Motor neuron (in vitro differentiated cells): ENCODE measurements at regions not wholly inside any gene's neighbourhood (a gene's known extent, or its start where the extent isn't known, plus 50 kb on each side); places are given as distances from the start of the nearest gene placed in this dataset.

Experiments
- ATAC-seq, 8 experiments: fragments of 200-7000 bp; cut with Tn5 transposase; replicated peaks in 6 of 8; 2 replicates each; pipeline ENCODE4 v1.8.0; 2021; ENCODE audit warnings: mild to moderate bottlenecking in 8 of 8, moderate library complexity in 8 of 8
- H3K27ac ChIP-seq, 2 donors: fragments of 250-450 bp; sonication (Bioruptor Pico); 2 replicates each; pipeline ENCODE4 v1.9.0; 2021; ENCODE audit warnings: antibody characterized with exemption in 2 of 2, mild to moderate bottlenecking in 2 of 2, moderate library complexity in 1 of 2
- H3K4me1 ChIP-seq, 2 donors: fragments of 250-450 bp; sonication (Bioruptor Pico); replicated peaks in 1 of 2; 2 replicates each; pipeline ENCODE4 v1.6.1; 2021; ENCODE audit warnings: antibody characterized with exemption in 2 of 2, mild to moderate bottlenecking in 2 of 2, moderate library complexity in 1 of 2
- H3K4me3 ChIP-seq, 5 donors: fragments of 250-450 bp; sonication (Bioruptor Pico); 2 replicates each; pipeline ENCODE4 v1.9.0; 2021; ENCODE audit warnings: antibody characterized with exemption in 5 of 5, mild to moderate bottlenecking in 5 of 5, moderate library complexity in 4 of 5
- WGBS, 10 experiments: fragments of 450-650 bp; shearing (Covaris generic); methylation state at CpG; one replicate each; pipeline ENCODE4 v1.0.0; 2022; 5-methylcytosine and 5-hydroxymethylcytosine counted together
- in situ Hi-C, 9 experiments: fragments of 400-800 bp; cut with MboI; loops; one replicate each; pipeline ENCODE4 v1.15.0; 2021; ENCODE audit warnings: low sequenced_read_pairs in 9 of 9, low pct_unique_long_range_greater_than_20kb in 2 of 9; ENCODE audit not compliant: unreplicated experiment in 9 of 9

DNA sequence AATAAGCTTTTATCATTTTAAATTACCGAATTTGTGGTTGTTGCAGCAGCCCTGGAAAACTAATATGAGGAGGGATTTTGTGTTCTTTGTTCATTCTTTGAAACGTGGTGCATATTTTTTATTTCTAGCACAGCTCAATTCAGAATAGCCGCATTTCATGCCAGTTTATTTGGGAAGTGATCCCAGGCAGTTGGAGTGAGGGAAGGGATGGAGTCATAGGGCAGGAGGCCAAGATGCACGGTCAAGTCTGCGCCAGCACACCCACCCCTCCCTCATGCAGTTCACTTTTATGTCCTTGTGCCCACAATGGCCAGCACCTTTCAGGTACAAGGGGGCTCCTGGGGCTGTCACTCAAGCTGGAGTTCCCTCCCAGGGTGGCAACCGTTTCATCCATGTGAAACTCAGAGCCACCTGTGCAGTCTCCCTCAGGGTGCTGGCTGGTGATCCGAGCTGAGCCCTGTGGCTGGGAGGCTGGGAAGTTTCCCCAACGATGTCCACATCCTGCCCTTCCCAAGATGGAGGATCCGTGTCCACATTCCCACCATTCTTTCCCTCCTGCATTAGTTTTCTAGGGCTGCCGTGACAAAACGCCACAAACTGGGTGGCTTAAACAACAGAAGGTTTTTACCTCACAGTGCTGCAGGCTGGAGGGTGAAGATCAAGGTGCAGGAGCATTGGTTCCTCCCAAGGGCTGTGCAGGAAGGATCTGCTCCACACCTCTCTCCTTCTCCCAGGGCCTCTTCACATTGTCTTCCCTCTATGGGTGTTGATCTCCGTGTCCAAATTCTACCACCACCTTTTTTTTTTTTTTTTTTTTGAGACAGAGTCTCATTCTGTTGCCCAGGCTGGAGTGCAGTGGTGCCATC lies 68.5 kb upstream of the ITGA6 start:
- ATAC-seq: no peak
- Histone ChIP-seq H3K4me1 (peaks cover 0 to 2% of the 10 kb centered on the region in 2 donors), H3K27ac (no peak overlapping the region), H3K4me3 (no peak overlapping the region)
- in situ Hi-C loops: no loop called here
- 0 to 100% (median 83%) methylated on average over 1 to 8 of the region's 12 CpGs; no CpG with 5 or more reads in 2 of the 10 experiments for WGBS, 10 experiments

DNA sequence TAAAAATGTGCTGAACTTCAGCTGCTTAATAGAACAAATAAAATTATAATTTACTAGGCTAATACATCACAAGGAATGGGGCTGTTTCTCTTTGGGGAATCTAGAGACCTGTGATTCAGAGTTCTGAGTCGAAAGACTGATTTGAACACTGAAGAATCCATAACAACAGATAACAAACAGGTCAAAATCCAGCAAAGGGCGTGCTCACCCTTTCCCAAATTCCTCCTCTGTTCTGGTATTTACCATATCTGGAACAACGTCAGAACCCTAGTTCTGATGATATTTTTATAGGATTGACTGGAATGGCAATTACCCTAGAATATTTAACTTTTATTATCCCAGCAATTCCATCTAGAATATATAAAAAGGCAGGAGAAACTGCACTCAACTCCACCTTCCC lies 66.0 kb upstream of the ITGA6 start:
- WGBS, 10 experiments: 10 to 85% (median 69%) methylated on average over 1 to 3 of the region's 3 CpGs
- in situ Hi-C loops: no loop called here
- no peak overlapping the region for H3K4me3 ChIP-seq
- no peak overlapping the region for H3K27ac ChIP-seq
- H3K4me1 ChIP-seq: peaks cover 0 to 2% of the 10 kb centered on the region in 2 donors
- peak in 2 of 8 experiments; percentile 38 to 50 for ATAC-seq

DNA sequence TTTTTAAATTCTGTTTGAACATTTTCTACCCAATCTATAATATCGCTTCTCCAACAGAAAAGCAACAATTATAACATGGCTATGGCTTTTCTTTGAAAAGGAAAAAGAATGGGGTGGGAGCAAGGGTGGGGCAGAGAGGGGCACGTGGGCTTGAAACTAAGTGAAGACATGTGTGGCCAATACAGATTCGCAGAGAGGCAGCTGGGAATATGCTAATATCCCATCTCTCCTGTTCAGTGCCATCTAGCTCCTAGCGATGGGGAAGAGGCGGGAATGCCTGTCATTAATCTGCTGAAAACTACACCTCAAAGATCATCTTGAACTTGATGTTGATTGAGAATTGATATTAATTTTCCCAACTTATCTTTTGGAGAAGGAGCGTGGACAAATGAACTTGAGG lies 65.5 kb upstream of the ITGA6 start:
- Histone ChIP-seq H3K4me1 (peaks cover 0 to 2% of the 10 kb centered on the region in 2 donors), H3K27ac (no peak overlapping the region), H3K4me3 (no peak overlapping the region)
- in situ Hi-C loops: no loop called here
- peak in 5 of 8 experiments; percentile 46 to 72 (median 60) for ATAC-seq
- WGBS, 10 experiments: 0 to 100% (median 63%) methylated on average over 1 to 5 of the region's 6 CpGs; no CpG with 5 or more reads in 1 of the 10 experiments

GRCh38 chr2:172364261-172364660 lies 63.1 kb upstream of the ITGA6 start:
- Histone ChIP-seq H3K4me3 (no peak overlapping the region), H3K27ac (no peak overlapping the region), H3K4me1 (peaks cover 0 to 2% of the 10 kb centered on the region in 2 donors)
- no peak for ATAC-seq
- in situ Hi-C loops: no loop called here
- WGBS, 10 experiments: 36 to 100% (median 89%) methylated on average over 1 of the region's 1 CpG; no CpG with 5 or more reads in 2 of the 10 experiments

DNA sequence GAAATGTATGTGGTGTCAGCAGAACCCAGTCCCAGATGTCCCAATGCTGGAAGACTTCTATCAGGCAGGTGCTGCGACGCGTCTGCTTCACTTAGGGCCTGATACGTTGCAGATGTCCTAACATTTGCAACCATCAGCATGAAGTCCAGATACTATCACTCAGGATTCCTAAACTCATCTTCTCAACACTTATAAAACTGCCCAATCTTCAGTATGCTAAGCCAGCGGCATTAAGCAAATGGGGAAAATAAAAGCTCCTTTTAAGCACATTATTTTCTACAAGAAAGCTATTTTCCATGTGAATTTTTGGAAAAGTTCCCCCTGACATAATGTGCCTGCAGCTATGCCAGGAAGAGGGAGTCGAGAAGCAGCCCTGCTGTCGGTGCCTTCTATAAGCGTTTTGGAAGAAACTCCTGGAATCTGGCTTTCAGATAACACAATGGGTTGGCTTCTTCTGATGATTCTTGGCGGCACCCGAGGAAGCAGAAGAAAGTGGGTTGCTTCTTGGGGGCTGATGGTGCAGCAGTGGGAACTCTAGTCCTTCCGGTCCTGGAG lies 60.7 kb upstream of the ITGA6 start:
- WGBS, 10 experiments: 16 to 98% (median 89%) methylated on average over 2 to 11 of the region's 11 CpGs; no CpG with 5 or more reads in 1 of the 10 experiments
- Histone ChIP-seq H3K27ac (no peak overlapping the region), H3K4me1 (peaks cover 0 to 1% of the 10 kb centered on the region in 2 donors), H3K4me3 (no peak overlapping the region)
- in situ Hi-C loops: no loop called here
- no peak for ATAC-seq

DNA sequence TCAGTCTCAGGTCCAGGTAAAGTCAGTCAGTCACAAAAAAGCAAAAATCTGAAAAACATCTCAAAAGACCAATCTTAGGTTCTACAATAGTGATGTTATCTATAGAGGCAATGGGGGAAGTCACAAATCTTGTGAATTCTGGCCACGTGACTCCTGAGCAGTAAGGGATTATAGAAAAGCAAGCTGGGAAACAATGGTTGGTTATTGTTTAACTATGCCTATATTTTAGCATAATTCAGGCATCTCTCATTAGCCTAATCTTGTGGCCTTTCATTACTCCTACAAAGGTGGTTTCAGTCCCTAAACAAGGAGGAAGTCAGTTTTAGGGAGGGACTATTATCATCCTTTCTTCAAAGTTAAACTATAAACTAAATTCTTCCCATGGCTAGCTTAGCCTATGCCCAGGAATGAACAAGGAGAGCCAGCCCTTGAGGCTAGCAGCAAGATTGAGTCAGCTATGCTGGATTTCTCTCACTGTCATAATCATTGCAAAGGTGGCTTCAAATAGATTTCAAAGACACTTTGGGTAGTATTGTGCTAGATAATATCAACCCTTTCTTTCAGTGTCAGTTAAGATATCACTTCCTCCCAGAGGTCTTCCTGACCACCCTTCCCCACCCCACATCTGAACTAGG lies 56.4 kb upstream of the ITGA6 start:
- Histone ChIP-seq H3K4me3 (no peak overlapping the region), H3K27ac (no peak overlapping the region), H3K4me1 (peaks cover 0 to 2% of the 10 kb centered on the region in 2 donors)
- no peak for ATAC-seq
- in situ Hi-C loops: no loop called here
- WGBS, 10 experiments: 33 to 86% (median 67%) methylated on average over 1 of the region's 1 CpG; no CpG with 5 or more reads in 5 of the 10 experiments

GRCh38 chr2:172372436-172372835 lies 55.0 kb upstream of the ITGA6 start:
- no peak for ATAC-seq
- Histone ChIP-seq H3K4me3 (no peak overlapping the region), H3K27ac (no peak overlapping the region), H3K4me1 (peaks cover 0 to 15% of the 10 kb centered on the region in 2 donors)
- in situ Hi-C loops: no loop called here

GRCh38 chr2:172373076-172373475 lies 54.3 kb upstream of the ITGA6 start:
- Histone ChIP-seq H3K4me3 (no peak overlapping the region), H3K27ac (no peak overlapping the region), H3K4me1 (peaks cover 0 to 15% of the 10 kb centered on the region in 2 donors)
- in situ Hi-C loops: no loop called here
- ATAC-seq: no peak
- 0 to 90% (median 80%) methylated on average over 1 to 5 of the region's 5 CpGs; no CpG with 5 or more reads in 1 of the 10 experiments for WGBS, 10 experiments

GRCh38 chr2:172373766-172374165 lies 53.6 kb upstream of the ITGA6 start:
- Histone ChIP-seq H3K4me1 (peaks cover 0 to 15% of the 10 kb centered on the region in 2 donors), H3K27ac (no peak overlapping the region), H3K4me3 (no peak overlapping the region)
- ATAC-seq: peak in 2 of 8 experiments; percentile 76 to 85
- in situ Hi-C loops: no loop called here
- WGBS, 10 experiments: 0 to 100% (median 86%) methylated on average over 1 to 3 of the region's 3 CpGs; no CpG with 5 or more reads in 3 of the 10 experiments

- ATAC-seq: no peak
- in situ Hi-C loops: no loop called here
- Histone ChIP-seq H3K27ac (no peak overlapping the region), H3K4me1 (peaks cover 2 to 22% of the 10 kb centered on the region in 2 donors), H3K4me3 (no peak overlapping the region)
- WGBS, 10 experiments: 0 to 88% (median 60%) methylated on average over 1 to 7 of the region's 7 CpGs; no CpG with 5 or more reads in 1 of the 10 experiments
These were observed 52.8 kb upstream of the ITGA6 start for GRCh38 chr2:172374318-172375240.

DNA sequence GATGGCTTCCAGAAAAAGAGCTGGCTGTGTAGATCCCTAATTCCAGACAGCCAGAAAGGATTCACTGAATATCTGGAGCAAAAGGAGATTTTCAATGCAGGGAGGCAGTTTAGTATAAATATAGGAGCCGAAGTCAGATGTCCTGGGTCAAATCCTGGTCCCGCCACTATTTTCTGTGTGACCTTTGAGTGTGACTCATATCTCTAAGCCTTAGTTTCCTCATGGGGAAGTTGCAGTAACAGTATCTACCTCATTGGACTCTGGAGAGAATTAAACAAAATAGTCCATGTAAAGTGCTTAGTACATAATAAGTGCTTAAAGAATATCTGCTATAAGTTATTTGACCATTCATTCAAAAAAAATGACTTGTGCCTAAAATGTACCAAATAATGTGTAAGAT lies 52.1 kb upstream of the ITGA6 start:
- ATAC-seq: no peak
- H3K4me3 ChIP-seq: no peak overlapping the region
- in situ Hi-C loops: no loop called here
- WGBS, 10 experiments: 40 to 100% (median 65%) methylated on average over 1 to 2 of the region's 2 CpGs; no CpG with 5 or more reads in 2 of the 10 experiments
- H3K27ac ChIP-seq: no peak overlapping the region
- peaks cover 9 to 29% of the 10 kb centered on the region in 2 donors for H3K4me1 ChIP-seq

- 56 to 100% (median 86%) methylated on average over 1 to 5 of the region's 5 CpGs; no CpG with 5 or more reads in 3 of the 10 experiments for WGBS, 10 experiments
- Histone ChIP-seq H3K27ac (peak overlapping the region in 1 of 2 donors; percentile 23), H3K4me3 (no peak overlapping the region), H3K4me1 (peaks cover 12 to 37% of the 10 kb centered on the region in 2 donors)
- no peak for ATAC-seq
- in situ Hi-C loops: no loop called here
These were observed 51.4 kb upstream of the ITGA6 start for GRCh38 chr2:172376016-172376415.
